Cardiac muscle cell (in vitro differentiated cells and primary cell): ENCODE measurements at regions not wholly inside any gene's neighbourhood (a gene's known extent, or its start where the extent isn't known, plus 50 kb on each side); places are given as distances from the start of the nearest gene placed in this dataset.

Source experiments
- DNase-seq, 2 donors: peaks; one replicate each; pipeline versions ENCODE4 v3.0.0 to v3.0.0-alpha.2; 2010 to 2017; ENCODE audit warnings: low read depth in 1 of 2, low spot score in 1 of 2
- H3K27ac ChIP-seq: fragments of 200-600 bp; sonication (generic); 2 replicates; pipeline ENCODE4 v1.5.1; 2016
- H3K27me3 ChIP-seq: fragments of 200-600 bp; sonication (generic); 2 replicates; pipeline ENCODE4 v1.6.0; 2016; ENCODE audit warnings: control low read depth
- H3K36me3 ChIP-seq: fragments of 200-600 bp; sonication (generic); 2 replicates; pipeline ENCODE4 v1.5.1; 2016; ENCODE audit warnings: control low read depth
- H3K4me1 ChIP-seq: fragments of 200-600 bp; sonication (generic); 2 replicates; pipeline ENCODE4 v1.8.1; 2017; ENCODE audit warnings: low read depth, mild to moderate bottlenecking, mixed run types
- H3K4me3 ChIP-seq: fragments of 200-600 bp; sonication (generic); 2 replicates; pipeline ENCODE4 v1.5.1; 2016; ENCODE audit warnings: mild to moderate bottlenecking
- H3K9me3 ChIP-seq: fragments of 200-600 bp; sonication (generic); 2 replicates; pipeline ENCODE4 v1.5.1; 2017; ENCODE audit warnings: low read depth, mild to moderate bottlenecking, control low read depth
- TF ChIP-seq, protein P1 (sequence below): IDR thresholded peaks from 2 replicates; pipeline ENCODE4 v1.5.1; 2012; ENCODE audit warnings: low read depth, mild to moderate bottlenecking, low read length

DNA sequence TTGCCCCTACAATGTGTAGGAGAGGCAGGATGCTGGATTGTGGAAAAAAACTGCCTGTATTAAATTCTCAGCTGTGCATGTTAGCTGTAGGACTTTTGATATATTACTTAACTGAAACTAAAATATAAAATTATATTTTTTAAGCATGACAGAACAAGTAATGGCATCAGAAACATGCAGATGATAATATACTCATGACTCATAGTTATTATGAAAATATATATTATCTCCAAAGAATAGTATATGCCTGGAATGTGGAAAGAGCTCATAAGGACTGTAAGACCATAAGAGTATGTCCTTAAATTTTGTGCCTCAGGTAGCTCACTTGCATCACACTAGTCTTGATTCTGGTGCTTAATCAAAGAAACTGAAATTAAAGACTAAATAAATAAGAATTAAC lies 1100.6 kb downstream of the TECRL start:
- no peak for DNase-seq
- H3K4me1 ChIP-seq, result no peaks in the 10 kb centered on the region
- TF ChIP-seq, protein P1, sequence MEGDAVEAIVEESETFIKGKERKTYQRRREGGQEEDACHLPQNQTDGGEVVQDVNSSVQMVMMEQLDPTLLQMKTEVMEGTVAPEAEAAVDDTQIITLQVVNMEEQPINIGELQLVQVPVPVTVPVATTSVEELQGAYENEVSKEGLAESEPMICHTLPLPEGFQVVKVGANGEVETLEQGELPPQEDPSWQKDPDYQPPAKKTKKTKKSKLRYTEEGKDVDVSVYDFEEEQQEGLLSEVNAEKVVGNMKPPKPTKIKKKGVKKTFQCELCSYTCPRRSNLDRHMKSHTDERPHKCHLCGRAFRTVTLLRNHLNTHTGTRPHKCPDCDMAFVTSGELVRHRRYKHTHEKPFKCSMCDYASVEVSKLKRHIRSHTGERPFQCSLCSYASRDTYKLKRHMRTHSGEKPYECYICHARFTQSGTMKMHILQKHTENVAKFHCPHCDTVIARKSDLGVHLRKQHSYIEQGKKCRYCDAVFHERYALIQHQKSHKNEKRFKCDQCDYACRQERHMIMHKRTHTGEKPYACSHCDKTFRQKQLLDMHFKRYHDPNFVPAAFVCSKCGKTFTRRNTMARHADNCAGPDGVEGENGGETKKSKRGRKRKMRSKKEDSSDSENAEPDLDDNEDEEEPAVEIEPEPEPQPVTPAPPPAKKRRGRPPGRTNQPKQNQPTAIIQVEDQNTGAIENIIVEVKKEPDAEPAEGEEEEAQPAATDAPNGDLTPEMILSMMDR, result no peak
- H3K36me3 ChIP-seq, result no peaks in the 10 kb centered on the region
- H3K9me3 ChIP-seq, result no peaks in the 10 kb centered on the region
- no peaks in the 10 kb centered on the region for H3K27me3 ChIP-seq
- no peak overlapping the region for H3K27ac ChIP-seq
- H3K4me3 ChIP-seq, result no peak overlapping the region

DNA sequence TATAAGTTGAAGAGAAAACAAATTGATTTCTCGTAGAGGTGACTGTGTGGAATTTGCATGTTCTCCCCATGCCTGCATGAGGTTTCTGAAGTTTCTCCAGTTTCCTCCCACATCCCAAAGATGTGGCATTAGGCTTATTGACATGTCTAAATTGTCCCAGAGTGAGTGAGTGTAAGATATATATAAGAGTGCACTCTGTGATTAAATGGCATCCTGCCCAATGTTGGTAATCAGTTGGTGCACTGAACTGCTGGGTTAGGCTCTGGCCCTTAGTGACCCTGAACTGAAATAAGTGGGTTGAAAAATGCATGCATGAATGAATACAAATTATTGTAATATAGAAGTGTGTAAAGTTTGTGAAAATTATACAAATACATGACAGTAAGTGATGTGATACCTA lies 1106.5 kb downstream of the TECRL start:
- Histone ChIP-seq H3K4me1 (no peaks in the 10 kb centered on the region), H3K9me3 (no peaks in the 10 kb centered on the region), H3K27me3 (no peaks in the 10 kb centered on the region), H3K4me3 (no peak overlapping the region), H3K36me3 (no peaks in the 10 kb centered on the region), H3K27ac (no peak overlapping the region)
- no peak for DNase-seq
- TF ChIP-seq, protein P1, result no peak

DNA sequence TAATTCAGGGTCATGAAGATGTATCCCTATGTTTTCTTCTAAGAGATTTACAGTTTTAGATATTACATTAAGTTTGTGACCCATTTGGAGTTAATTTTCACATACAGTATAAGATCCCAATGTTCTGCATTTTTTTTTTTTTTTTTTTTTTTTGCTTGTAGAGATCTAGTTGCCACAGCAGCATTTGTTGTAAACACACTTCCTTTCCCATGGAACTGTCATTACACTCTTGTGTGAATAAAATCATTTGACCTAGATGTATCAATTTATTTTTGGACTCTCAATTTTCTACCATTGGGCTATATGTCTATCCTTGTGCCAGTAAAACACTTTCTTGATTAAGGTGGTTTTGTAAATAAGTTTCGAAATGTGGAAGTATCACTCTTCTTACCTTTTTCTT lies 1107.2 kb downstream of the TECRL start:
- no peaks in the 10 kb centered on the region for H3K36me3 ChIP-seq
- H3K4me3 ChIP-seq, result no peak overlapping the region
- no peaks in the 10 kb centered on the region for H3K27me3 ChIP-seq
- H3K9me3 ChIP-seq, result no peaks in the 10 kb centered on the region
- DNase-seq, result no peak
- TF ChIP-seq, protein P1, result no peak
- no peak overlapping the region for H3K27ac ChIP-seq
- H3K4me1 ChIP-seq, result no peaks in the 10 kb centered on the region

DNA sequence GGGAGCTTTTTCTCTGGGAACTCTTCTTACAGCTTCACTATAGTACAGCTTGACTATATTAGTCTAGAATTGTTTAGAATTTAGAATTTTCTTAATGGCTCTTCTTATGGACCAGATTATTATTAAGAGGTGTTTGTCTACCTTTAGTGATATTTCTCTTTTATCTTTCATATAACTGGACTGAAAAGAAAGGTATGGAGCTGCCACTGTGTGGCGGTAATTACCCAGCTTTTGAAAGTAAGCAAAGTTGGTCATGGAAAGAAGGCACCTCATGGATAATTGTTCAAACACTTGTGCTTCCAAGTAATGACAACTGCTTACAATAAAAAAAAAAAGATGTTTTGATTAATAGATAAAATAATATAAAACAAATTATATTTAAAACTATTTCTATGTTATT lies 1112.5 kb downstream of the TECRL start:
- Histone ChIP-seq H3K4me3 (no peak overlapping the region), H3K4me1 (no peaks in the 10 kb centered on the region), H3K9me3 (no peaks in the 10 kb centered on the region), H3K36me3 (no peaks in the 10 kb centered on the region), H3K27me3 (no peaks in the 10 kb centered on the region), H3K27ac (no peak overlapping the region)
- TF ChIP-seq, protein P1, result no peak
- peak in 1 of 2 donors; percentile 48 for DNase-seq

DNA sequence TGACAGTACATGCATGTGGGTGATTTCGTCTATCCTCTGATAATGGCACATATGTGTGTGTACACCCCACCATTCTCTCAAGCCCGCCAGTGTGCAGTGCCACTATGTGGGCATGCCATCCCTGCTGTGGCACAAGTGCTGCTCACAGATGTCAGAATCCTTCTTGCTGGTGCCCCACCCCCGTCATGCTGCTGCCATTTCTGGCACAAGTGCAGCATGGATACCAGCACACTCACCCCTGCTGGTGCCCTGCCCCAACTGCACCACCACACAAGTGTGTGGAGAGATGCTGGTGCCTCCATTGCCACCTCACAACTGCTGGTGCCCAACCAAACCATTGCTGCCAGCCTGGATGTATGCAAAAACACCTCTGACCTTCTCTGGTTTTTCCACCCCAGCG lies 1133.8 kb downstream of the TECRL start:
- no peaks in the 10 kb centered on the region for H3K27me3 ChIP-seq
- DNase-seq, result no peak

DNA sequence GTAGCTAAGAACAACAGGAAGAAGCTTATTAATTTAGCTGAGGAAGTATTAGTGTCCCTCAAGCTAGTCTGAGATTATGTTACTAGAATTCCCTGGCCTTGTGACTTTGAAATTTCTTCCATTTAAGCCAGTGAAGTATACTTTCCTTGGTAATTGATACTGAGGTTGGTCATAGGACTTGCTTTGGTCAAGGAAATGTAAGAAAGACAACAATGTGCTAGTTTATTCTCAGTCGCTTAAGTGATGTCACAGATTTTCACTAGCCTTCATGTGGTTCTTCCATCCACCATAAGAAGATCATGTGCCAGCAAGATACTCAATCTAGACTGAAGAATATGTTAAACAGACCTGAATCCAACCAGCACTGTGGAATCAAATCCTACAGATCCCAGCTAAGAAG lies 1140.1 kb downstream of the TECRL start:
- Histone ChIP-seq H3K9me3 (no peaks in the 10 kb centered on the region), H3K36me3 (no peaks in the 10 kb centered on the region), H3K27ac (no peak overlapping the region), H3K4me1 (no peaks in the 10 kb centered on the region), H3K27me3 (no peaks in the 10 kb centered on the region), H3K4me3 (no peak overlapping the region)
- TF ChIP-seq, protein P1, result no peak
- no peak for DNase-seq

More for the DNA sequence above, 1133.8 kb downstream of the TECRL start:
- H3K9me3 ChIP-seq, result no peaks in the 10 kb centered on the region
- H3K36me3 ChIP-seq, result no peaks in the 10 kb centered on the region
- H3K4me3 ChIP-seq, result no peak overlapping the region
- H3K4me1 ChIP-seq, result no peaks in the 10 kb centered on the region
- TF ChIP-seq, protein P1, result no peak
- H3K27ac ChIP-seq, result no peak overlapping the region
